Activated T-cell treated with anti-CD3 and anti-CD28 coated beads for 1 hour (primary cell): ENCODE measurements at regions not wholly inside any gene's neighbourhood (a gene's known extent, or its start where the extent isn't known, plus 50 kb on each side); places are given as distances from the start of the nearest gene placed in this dataset.
"Not testable (repeated sequence)": the region's sequence is repeated elsewhere in the genome, so short reads cannot be mapped to it uniquely, and the experiment has no call there.

ENCODE experiments used
- DNase-seq: peaks from one replicate; pipeline ENCODE4 v3.0.0-alpha.2; 2020; ENCODE audit warnings: low read depth

GRCh38 chr6:4256969-4257368 lies 121.6 kb upstream of the ECI2 start:
- no peak for DNase-seq

GRCh38 chr6:4253604-4254231 lies 118.3 kb upstream of the ECI2 start:
- no peak for DNase-seq

GRCh38 chr6:4252445-4252844 lies 117.1 kb upstream of the ECI2 start:
- DNase-seq, result not testable (repeated sequence)

GRCh38 chr6:4250645-4251044 lies 115.3 kb upstream of the ECI2 start:
- DNase-seq, result no peak

- not testable (repeated sequence) for DNase-seq
Measured at GRCh38 chr6:4243832-4244231, 108.5 kb upstream of the ECI2 start.

- no peak for DNase-seq
Measured at GRCh38 chr6:4243237-4243636, 107.9 kb upstream of the ECI2 start.

- DNase-seq, result no peak
Measured at GRCh38 chr6:4242601-4243000, 107.2 kb upstream of the ECI2 start.

GRCh38 chr6:4240148-4240547 lies 104.8 kb upstream of the ECI2 start:
- no peak for DNase-seq

- DNase-seq, result no peak
Measured at GRCh38 chr6:4225161-4225872, 89.9 kb upstream of the ECI2 start.

GRCh38 chr6:4224067-4224978 lies 88.9 kb upstream of the ECI2 start:
- no peak for DNase-seq

GRCh38 chr6:4220558-4220957 lies 85.2 kb upstream of the ECI2 start:
- no peak for DNase-seq

GRCh38 chr6:4218619-4219317 lies 83.4 kb upstream of the ECI2 start:
- not testable (repeated sequence) for DNase-seq

- no peak for DNase-seq
Measured at GRCh38 chr6:4212588-4212987, 77.2 kb upstream of the ECI2 start.

GRCh38 chr6:4210629-4211419 lies 75.4 kb upstream of the ECI2 start:
- peak; percentile 41 for DNase-seq

GRCh38 chr6:4209196-4209595 lies 73.8 kb upstream of the ECI2 start:
- DNase-seq, result no peak

GRCh38 chr6:4208158-4208557 lies 72.8 kb upstream of the ECI2 start:
- no peak for DNase-seq

- not testable (repeated sequence) for DNase-seq
Measured at GRCh38 chr6:4203642-4204417, 68.5 kb upstream of the ECI2 start.

GRCh38 chr6:4192627-4193026 lies 57.3 kb upstream of the ECI2 start:
- DNase-seq, result no peak

GRCh38 chr6:4192173-4192572 lies 56.8 kb upstream of the ECI2 start:
- DNase-seq, result no peak

GRCh38 chr6:4191271-4191721 lies 55.9 kb upstream of the ECI2 start:
- DNase-seq, result no peak
